GM10248 (cell line): ENCODE measurements at regions not wholly inside any gene's neighbourhood (a gene's known extent, or its start where the extent isn't known, plus 50 kb on each side); places are given as distances from the start of the nearest gene placed in this dataset.

Experiments
- CTCF ChIA-PET: fragments of 300-600 bp; sonication (Branson Sonifier 250); formaldehyde crosslinking; extraction: SDS; loops from one replicate; lab custom pipeline; 2021; ENCODE audit warnings: antibody characterized with exemption; lab: Yijun Ruan, JAX
- POLR2A ChIA-PET: fragments of 350-650 bp; sonication (Branson Sonifier 250); formaldehyde crosslinking; extraction: SDS; loops from one replicate; lab custom pipeline; 2020; ENCODE audit warnings: antibody characterized with exemption; lab: Yijun Ruan, JAX
- DNase-seq: peaks from one replicate; pipeline ENCODE4 v3.0.0; 2012; ENCODE audit errors: extremely low spot score
- CTCF ChIP-seq: IDR thresholded peaks from 2 replicates; pipeline ENCODE4 v1.5.1; 2012; ENCODE audit warnings: mild to moderate bottlenecking, low read depth; ENCODE audit errors: extremely low read depth, missing control alignments, control extremely low read depth

GRCh38 chr9:13770956-13771355 is 491.5 kb upstream of the MPDZ start:
- DNase-seq: no peak
- no peak for TF ChIP-seq CTCF
- POLR2A ChIA-PET: no interaction called here
- CTCF ChIA-PET: no interaction called here

GRCh38 chr9:13769641-13770040 is 490.1 kb upstream of the MPDZ start:
- ChIA-PET CTCF (interaction anchor here (1.4 kb wide), 1 partner anchor 9 kb away, joined by 4 read pairs; no protein-coding TSS in a partner anchor), POLR2A (no interaction called here)
- no peak for DNase-seq
- no peak for TF ChIP-seq CTCF

GRCh38 chr9:13769006-13769405 is 489.5 kb upstream of the MPDZ start:
- POLR2A ChIA-PET: no interaction called here
- CTCF ChIA-PET: interaction anchor here (1.4 kb wide), 1 partner anchor 8 kb away, joined by 4 read pairs; no protein-coding TSS in a partner anchor
- no peak for DNase-seq
- no peak for TF ChIP-seq CTCF

- ChIA-PET POLR2A (no interaction called here), CTCF (no interaction called here)
- TF ChIP-seq CTCF: no peak
- DNase-seq: no peak
These were observed 482.7 kb upstream of the MPDZ start for GRCh38 chr9:13762209-13762608.

GRCh38 chr9:13759551-13759950 is 480.1 kb upstream of the MPDZ start:
- POLR2A ChIA-PET: no interaction called here
- TF ChIP-seq CTCF: no peak
- no peak for DNase-seq
- CTCF ChIA-PET: no interaction called here

GRCh38 chr9:13758936-13759335 is 479.4 kb upstream of the MPDZ start:
- POLR2A ChIA-PET: no interaction called here
- no peak for TF ChIP-seq CTCF
- no peak for DNase-seq
- CTCF ChIA-PET: interaction anchor here (1.0 kb wide), 1 partner anchor 8 kb away, joined by 4 read pairs; no protein-coding TSS in a partner anchor

- POLR2A ChIA-PET: no interaction called here
- CTCF ChIA-PET: no interaction called here
- no peak for DNase-seq
- no peak for TF ChIP-seq CTCF
These were observed 477.5 kb upstream of the MPDZ start for GRCh38 chr9:13756943-13757342.
